ENCODE measurements at regions not wholly inside any gene's neighbourhood (a gene's known extent, or its start where the extent isn't known, plus 50 kb on each side); places are given as distances from the start of the nearest gene placed in this dataset.

DNA sequence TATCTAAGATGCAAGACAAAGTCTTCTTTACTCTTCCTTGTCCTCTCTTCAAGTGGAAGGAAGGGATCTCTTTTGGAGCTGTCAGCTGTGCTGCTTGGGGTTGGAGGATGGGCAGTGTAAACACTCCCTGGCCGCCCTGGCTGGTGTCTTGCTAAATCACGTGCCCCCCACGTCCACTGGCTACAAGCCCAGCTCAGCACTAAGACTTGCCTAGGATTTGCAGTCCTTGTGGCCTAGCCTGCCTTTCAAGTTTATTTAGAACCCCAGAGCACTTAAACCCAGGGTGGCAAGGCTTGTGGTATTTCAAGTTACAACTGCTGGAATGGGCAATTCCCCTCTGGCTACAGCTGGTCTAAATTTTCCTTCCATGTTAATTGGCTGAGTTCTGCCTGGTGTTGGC lies 272.4 kb upstream of the MYO3A start:
- H3K79me2 ChIP-seq (ENCODE audit: low read length), result no peaks in the 10 kb centered on the region
- no peak overlapping the region for H3K4me2 ChIP-seq (ENCODE audit: low read length)
- no peaks in the 10 kb centered on the region for H3K9me3 ChIP-seq (ENCODE audit: insufficient read depth, low read length)
- H3K4me1 ChIP-seq (ENCODE audit: low read length), result no peaks in the 10 kb centered on the region
- no peaks in the 10 kb centered on the region for H4K20me1 ChIP-seq (ENCODE audit: insufficient read depth, low read length)
- H3K4me3 ChIP-seq (ENCODE audit: low read length), result no peak overlapping the region
- no peaks in the 10 kb centered on the region for H3K36me3 ChIP-seq (replicated peaks; ENCODE audit: low read depth, low read length)
- TF ChIP-seq, protein P1, sequence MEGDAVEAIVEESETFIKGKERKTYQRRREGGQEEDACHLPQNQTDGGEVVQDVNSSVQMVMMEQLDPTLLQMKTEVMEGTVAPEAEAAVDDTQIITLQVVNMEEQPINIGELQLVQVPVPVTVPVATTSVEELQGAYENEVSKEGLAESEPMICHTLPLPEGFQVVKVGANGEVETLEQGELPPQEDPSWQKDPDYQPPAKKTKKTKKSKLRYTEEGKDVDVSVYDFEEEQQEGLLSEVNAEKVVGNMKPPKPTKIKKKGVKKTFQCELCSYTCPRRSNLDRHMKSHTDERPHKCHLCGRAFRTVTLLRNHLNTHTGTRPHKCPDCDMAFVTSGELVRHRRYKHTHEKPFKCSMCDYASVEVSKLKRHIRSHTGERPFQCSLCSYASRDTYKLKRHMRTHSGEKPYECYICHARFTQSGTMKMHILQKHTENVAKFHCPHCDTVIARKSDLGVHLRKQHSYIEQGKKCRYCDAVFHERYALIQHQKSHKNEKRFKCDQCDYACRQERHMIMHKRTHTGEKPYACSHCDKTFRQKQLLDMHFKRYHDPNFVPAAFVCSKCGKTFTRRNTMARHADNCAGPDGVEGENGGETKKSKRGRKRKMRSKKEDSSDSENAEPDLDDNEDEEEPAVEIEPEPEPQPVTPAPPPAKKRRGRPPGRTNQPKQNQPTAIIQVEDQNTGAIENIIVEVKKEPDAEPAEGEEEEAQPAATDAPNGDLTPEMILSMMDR (IDR thresholded peaks at IDR 0.05; ENCODE audit: low read depth, low read length), result no peak
- TF ChIP-seq EZH2phosphoT487 (IDR thresholded peaks at IDR 0.05; ENCODE audit: low read depth), result no peak
- no peaks in the 10 kb centered on the region for H3K27me3 ChIP-seq (ENCODE audit: low read depth, low read length)
- H2AFZ ChIP-seq (ENCODE audit: low read depth, low read length), result no peak overlapping the region
- no peak overlapping the region for H3K27ac ChIP-seq (ENCODE audit: low read length)
- no peak overlapping the region for H3K9ac ChIP-seq (ENCODE audit: low read length)

DNA sequence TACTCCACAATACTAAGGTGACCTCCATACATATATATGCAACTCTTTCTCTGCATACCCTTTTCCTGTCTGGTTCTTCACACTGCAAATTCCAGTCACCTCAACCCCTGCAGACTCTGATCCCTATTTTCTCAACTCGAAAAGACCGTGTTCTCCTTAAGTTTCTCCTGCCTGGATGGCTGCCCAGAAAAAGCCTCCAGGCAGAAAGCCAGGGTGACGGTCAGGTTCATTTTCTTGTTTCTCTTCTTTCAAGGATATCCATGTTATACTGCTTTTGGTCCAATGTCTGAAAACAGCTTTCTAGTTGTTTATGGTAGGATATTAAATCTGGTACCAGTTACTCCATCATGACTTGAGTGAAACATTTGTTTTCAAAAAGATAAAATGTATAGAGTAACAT lies 267.8 kb upstream of the MYO3A start:
- no peak for TF ChIP-seq EZH2phosphoT487 (IDR thresholded peaks at IDR 0.05; ENCODE audit: low read depth)
- TF ChIP-seq, protein P1 (IDR thresholded peaks at IDR 0.05; ENCODE audit: low read depth, low read length), result no peak
- H3K4me1 ChIP-seq (ENCODE audit: low read length), result no peaks in the 10 kb centered on the region
- no peak overlapping the region for H3K9ac ChIP-seq (ENCODE audit: low read length)
- H2AFZ ChIP-seq (ENCODE audit: low read depth, low read length), result no peak overlapping the region
- no peaks in the 10 kb centered on the region for H3K36me3 ChIP-seq (replicated peaks; ENCODE audit: low read depth, low read length)
- H4K20me1 ChIP-seq (ENCODE audit: insufficient read depth, low read length), result no peaks in the 10 kb centered on the region
- no peaks in the 10 kb centered on the region for H3K9me3 ChIP-seq (ENCODE audit: insufficient read depth, low read length)
- H3K27me3 ChIP-seq (ENCODE audit: low read depth, low read length), result no peaks in the 10 kb centered on the region
- no peak overlapping the region for H3K27ac ChIP-seq (ENCODE audit: low read length)
- H3K79me2 ChIP-seq (ENCODE audit: low read length), result no peaks in the 10 kb centered on the region
- H3K4me2 ChIP-seq (ENCODE audit: low read length), result no peak overlapping the region
- H3K4me3 ChIP-seq (ENCODE audit: low read length), result no peak overlapping the region

DNA sequence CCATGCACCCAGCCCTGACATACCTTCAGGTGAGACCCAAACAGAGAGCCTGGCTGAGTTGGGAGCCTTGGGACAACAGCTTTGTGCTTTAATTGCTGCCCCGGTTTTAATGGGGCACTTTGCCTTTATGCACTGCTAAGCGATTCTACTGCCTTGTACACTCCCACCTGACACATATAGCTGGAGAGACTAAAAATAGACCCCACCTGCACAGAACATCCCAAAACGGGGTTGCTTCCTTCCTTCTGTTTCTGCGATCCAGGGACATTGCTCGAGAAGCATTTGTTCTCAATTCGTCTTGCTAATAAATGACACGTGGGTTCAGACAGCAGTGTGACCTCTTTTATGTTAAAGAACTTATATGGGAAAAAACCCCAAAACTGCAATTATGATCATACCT lies 258.8 kb upstream of the MYO3A start:
- no peak for TF ChIP-seq EZH2phosphoT487 (IDR thresholded peaks at IDR 0.05; ENCODE audit: low read depth)
- TF ChIP-seq, protein P1 (IDR thresholded peaks at IDR 0.05; ENCODE audit: low read depth, low read length), result no peak
- no peaks in the 10 kb centered on the region for H3K9me3 ChIP-seq (ENCODE audit: insufficient read depth, low read length)
- H3K4me3 ChIP-seq (ENCODE audit: low read length), result no peak overlapping the region
- H3K4me2 ChIP-seq (ENCODE audit: low read length), result no peak overlapping the region
- no peaks in the 10 kb centered on the region for H3K79me2 ChIP-seq (ENCODE audit: low read length)
- H3K27me3 ChIP-seq (ENCODE audit: low read depth, low read length), result no peaks in the 10 kb centered on the region
- H2AFZ ChIP-seq (ENCODE audit: low read depth, low read length), result no peak overlapping the region
- no peak overlapping the region for H3K9ac ChIP-seq (ENCODE audit: low read length)
- H4K20me1 ChIP-seq (ENCODE audit: insufficient read depth, low read length), result no peaks in the 10 kb centered on the region
- H3K4me1 ChIP-seq (ENCODE audit: low read length), result no peaks in the 10 kb centered on the region
- H3K27ac ChIP-seq (ENCODE audit: low read length), result no peak overlapping the region
- no peaks in the 10 kb centered on the region for H3K36me3 ChIP-seq (replicated peaks; ENCODE audit: low read depth, low read length)

DNA sequence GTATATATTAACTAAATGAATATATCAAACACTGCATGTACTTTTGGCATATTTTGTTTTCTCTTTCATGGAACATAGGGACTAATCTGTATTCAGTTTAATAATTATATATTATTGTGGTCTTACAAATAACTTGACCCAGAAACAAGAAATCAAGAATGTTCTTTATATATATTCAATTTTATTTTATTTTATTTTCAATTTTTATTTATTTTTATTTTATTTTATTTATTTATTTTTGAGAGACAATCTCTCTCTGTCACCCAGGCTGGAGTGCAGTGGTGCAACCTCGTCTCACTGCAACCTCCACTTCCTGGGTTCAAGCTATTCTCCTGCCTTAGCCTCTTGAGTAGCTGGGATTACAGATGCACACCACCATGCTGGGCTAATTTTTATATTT lies 258.4 kb upstream of the MYO3A start:
- no peaks in the 10 kb centered on the region for H3K79me2 ChIP-seq (ENCODE audit: low read length)
- H3K4me2 ChIP-seq (ENCODE audit: low read length), result no peak overlapping the region
- H3K9me3 ChIP-seq (ENCODE audit: insufficient read depth, low read length), result no peaks in the 10 kb centered on the region
- no peak overlapping the region for H3K27ac ChIP-seq (ENCODE audit: low read length)
- no peak overlapping the region for H3K9ac ChIP-seq (ENCODE audit: low read length)
- no peaks in the 10 kb centered on the region for H4K20me1 ChIP-seq (ENCODE audit: insufficient read depth, low read length)
- no peaks in the 10 kb centered on the region for H3K4me1 ChIP-seq (ENCODE audit: low read length)
- no peak overlapping the region for H3K4me3 ChIP-seq (ENCODE audit: low read length)
- H3K27me3 ChIP-seq (ENCODE audit: low read depth, low read length), result no peaks in the 10 kb centered on the region
- TF ChIP-seq, protein P1 (IDR thresholded peaks at IDR 0.05; ENCODE audit: low read depth, low read length), result no peak
- TF ChIP-seq EZH2phosphoT487 (IDR thresholded peaks at IDR 0.05; ENCODE audit: low read depth), result no peak
- H3K36me3 ChIP-seq (replicated peaks; ENCODE audit: low read depth, low read length), result no peaks in the 10 kb centered on the region
- no peak overlapping the region for H2AFZ ChIP-seq (ENCODE audit: low read depth, low read length)
